NCI-H345 treated with DMSO at 0.1 percent for 48 hours (cell line): ENCODE measurements at regions not wholly inside any gene's neighbourhood (a gene's known extent, or its start where the extent isn't known, plus 50 kb on each side); places are given as distances from the start of the nearest gene placed in this dataset.

Experiments used
- DNase-seq: peaks from one replicate; lab custom pipeline; 2025; ENCODE audit not compliant: unreplicated experiment; lab: John Stamatoyannopoulos, UW

DNA sequence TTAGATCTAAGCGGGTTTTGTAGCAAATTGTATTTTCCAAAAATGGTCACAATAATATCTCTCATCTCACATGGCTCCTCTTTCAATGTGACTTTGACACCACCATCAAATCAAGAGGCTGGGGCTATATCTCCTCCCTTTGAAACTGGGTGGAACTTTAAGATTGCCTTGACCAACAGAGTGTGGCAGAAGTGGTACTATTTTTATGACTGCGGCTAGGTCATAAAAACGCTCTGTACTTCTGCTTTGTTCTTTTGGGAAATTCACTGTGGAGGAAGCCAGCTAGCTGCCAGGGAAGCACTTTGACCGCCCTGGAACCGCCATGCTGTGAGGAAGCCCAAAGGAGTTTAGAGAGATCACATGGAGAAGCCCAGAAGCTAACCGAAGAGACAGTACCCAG, 50.7 kb upstream of the ACOT11 start:
- DNase-seq = no peak

DNA sequence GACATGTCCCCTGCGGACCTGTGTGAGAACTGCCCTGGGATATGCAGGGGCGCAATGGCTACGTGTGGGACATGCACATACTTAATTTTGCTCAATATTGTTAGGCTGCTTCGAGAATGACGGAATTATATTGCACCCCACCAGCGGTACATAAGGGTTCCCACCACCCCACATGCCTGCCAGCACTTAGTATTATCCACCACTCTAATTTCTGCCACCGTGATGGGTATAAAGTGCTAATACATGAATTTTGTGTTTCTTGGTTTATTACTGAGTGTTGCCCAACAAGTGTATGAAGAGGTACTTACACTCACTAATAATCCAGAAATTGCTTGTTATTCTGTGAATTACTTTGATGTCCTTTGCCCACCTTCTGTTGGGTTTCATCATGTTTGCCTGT, 52.1 kb upstream of the ACOT11 start:
- no peak for DNase-seq

DNA sequence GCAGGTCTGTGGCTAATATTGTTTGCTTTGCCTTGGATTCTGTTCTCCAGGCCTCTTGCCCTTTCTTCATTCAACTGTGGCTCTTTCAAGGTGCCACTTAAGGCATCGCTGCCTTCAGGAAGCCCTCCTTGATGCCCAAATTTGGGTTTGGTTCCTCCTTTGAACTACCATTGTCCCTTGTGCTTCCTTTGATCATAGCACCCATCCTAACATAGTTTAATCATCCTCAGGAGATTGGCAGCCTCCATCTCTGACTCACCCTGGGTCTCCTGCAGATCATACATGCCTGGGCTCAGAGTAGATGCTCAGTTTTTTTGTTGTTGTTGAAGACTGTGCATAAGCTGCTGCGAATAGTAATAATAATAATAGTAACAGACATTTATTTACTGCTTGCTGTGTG, 54.4 kb upstream of the ACOT11 start:
- DNase-seq = no peak

DNA sequence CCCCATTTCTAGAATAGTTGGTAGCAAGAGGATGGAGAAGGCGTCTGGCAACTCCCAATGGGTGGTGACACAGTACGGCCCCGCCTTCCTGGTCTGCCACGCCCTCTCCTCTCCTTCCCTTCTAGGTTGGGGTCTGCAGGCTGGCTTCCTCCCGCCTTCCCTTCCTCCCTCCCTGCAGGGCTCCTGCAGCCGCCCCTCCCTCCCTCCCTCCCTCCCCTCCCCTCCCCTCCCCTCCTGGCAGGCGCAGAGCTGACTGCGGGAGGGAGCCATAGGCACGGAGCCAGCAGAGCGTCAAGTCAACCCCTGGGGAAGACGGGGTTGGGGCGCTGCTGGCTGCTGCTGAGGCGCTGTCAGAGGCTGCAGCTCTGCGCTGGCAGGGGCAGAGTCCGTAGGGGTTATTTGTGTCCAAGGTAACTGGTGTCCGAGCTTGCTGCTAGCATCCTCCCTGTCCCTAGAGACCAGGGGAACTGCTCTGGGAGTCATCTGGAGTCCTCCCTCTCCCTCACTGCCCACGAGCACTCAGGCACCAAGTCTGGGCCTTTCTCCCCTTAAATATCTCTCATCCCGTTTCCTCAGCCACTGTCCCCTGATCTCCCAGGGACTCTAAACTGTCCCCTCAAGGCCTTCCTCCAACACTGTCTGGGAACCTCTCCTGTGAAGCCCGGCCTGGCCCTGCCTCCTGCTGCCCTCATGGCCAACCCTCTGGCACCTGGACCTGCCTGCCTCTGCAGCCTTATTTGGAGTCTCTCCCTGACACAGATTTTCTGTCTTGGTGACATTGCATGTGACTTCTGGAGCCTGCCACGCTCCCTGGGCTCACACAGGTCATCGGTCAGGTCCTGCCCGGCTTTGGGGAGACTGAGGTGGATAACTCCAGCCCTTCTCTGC, 57.4 kb upstream of the ACOT11 start:
- peak; percentile 20 for DNase-seq

DNA sequence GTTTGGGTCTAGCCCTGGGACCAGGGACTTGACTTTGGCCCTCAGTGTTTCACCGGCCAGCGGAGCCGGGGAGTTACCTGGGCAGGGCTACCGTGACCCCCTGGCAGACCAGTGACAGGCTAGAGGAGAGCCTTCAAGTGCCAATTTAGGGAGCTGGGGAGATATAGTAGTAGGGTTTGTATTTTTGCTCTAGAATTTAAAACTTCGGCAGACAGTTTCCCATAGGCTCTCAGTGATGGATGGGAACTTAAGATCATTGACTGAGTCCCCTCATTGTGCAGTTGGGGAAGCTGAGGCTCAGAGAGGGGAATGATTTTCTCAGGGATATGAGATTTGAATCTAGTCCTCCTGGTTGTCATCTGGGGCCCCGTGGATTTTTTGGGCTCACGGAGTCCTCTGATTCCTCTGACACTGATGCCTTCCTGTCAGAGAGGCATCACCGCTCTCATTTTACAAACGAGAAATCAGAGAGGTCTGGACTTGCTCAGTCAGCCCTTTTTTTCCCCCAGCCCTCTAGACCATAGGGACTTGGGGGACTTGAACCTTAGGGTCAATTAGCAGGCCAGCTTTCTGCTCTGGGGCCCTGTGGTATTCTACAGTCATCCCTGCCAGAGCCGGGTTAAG, 58.3 kb upstream of the ACOT11 start:
- DNase-seq = no peak

DNA sequence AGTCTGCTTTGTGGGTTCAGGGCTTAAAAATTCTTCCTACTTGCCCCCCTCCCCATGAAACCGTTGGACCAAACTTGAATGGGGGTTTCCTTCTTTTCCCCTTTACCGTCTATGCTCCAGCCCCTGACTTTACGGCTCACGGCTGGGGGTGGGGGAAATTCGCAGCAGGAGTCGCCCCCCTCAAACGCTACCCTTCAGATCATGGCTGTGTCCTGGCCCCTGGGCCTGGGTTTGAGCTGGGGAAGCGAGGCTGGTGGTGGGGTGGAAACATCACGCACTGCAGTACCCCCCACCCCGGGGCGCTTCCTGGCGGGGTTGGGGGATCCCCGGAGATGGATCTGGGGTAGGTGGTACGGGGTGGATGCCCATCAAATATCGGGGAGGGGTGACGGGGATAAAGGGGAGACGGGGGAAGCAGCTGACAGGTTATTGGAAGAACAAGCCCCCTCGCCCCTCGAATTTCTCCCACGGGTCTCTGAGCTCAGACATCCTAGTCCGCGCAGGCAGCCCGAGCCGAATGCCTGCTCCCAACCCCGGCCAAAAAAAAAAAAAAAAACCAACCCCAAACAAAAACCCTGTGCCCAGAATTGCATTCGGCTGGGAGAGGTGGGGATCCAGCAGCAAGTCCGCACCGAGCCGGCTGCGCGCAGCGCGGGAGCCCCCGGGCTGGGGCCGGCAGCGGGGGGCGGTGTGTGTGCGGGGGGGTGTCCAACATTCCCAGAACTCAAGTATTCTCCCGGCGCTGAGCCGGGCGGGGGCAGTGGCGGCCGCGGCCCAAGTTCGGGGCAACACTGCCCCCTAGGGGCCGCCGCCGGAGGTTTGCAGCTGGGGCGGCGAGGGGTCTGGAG, 59.0 kb upstream of the ACOT11 start:
- DNase-seq = peak; percentile 80

DNA sequence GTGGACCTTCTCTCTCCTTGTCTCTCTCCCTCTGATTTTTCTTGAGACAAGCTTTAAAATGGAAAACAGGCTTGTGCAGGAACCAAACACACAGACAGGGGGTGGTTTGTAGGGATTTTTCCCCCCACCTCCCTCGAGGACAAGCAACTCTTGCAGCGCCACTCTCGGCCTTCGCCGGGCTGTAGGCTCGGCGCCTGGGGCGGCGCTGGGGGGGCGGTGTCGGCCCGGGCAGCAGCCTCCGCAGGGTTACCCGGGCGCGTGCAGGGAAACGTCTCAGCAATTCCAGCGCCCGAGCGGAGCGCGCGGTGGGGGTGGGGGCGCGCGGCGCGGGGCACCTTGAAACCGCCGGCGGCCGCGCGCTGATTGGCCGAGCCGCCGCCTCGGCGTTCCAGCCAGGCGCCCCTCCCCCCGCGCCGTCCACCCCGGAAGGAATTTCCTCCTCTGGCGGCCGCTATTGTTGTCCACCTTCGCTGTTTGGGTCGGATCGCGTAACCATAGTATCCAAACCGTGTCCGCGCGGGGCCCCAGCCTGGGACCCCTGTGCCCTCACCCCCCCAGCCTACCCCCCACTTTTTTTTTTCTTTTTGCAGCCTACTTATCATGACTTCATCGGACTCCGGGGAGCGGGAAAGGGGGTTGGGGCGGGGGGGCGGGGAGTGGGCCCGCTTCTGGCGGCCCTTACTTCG, 59.8 kb upstream of the ACOT11 start:
- peak; percentile 71 for DNase-seq

DNA sequence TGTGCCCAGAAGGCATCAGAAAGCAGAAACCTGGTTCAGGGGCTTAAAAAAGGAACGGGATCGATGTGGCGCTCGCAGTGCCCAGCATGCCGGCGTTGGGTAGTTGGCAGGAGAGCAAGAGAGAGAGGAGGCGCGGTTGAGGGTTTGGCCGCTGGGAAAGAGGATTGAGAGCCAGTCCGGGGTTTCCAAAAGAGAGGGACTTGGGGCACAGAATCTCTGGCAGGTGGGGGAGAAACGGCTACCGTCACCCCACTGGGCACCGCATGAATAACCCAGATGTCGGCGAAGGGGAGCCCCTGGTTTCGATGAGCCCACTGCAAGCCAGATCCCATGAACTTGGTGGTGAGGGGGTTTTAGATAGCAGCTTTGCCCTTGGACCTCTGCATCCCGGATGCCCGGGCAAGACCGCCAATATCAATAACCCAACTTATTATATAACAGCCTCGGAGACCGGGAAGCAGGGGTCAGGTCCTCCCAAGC, 60.4 kb upstream of the ACOT11 start:
- no peak for DNase-seq

DNA sequence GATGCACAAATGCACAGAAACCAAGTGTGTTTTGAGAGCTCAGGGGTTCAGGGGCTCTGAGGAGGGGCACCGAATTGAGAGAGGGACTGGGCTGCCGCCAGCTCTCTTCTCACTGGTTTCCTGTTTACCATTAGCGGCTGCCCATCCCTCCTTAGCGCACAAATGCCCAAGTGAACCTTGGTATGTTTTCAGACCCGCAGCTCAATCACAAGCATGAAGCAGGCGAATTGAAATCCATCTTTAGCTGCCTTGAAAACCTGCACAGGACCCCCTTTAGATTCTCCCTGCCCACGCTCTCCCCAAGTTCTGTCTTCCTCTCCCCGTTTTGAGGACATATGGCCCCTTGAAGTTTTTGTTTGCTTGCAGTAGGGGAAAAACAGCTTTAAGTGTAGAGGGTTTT, 61.1 kb upstream of the ACOT11 start:
- DNase-seq = no peak

DNA sequence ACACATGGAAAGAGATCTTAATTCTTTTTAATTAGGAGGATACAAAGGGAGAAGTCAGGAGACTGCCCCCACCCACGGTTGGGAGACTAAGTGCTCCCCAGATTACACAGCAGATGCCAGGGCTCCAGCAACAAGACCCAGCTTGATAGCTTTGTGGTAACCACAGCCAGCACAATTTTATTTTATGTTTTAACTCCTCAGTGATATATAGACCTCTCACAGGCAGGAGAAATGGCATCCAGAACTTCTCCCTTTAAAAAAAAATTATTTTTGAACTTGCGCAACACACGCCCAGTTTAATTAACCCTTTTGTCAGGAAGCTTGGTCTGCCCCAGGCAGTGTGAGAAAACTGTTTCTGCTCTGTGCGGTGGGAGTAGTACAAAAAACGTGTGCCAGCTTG, 62.6 kb upstream of the ACOT11 start:
- DNase-seq = no peak

DNA sequence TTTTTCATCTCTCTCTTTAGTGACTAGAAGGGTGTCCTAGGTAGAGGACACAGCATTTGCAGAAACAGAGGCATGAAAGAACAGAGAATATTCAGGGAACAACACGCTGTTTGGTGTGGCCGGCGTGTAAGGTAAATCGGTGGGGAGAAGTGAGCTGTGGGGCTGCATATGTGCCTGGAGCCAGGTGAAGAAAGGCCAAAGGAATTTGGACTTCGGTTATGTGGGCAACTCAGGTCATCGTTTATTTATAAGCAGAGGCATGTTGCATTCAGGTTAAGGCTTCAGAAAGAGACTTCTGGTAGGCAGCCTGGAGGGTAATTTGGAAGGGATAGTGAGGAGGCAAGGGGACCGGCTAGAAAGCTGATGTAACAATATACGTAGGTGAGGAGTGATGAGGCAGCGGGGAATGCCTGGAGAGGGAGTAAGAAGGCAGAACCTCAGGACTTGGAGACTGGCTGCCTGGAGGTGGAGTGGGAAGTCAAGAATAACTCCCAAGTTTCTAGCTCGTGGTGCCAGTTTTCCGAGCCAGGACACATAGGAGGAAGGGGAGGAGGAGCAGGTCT, 64.1 kb upstream of the ACOT11 start:
- DNase-seq = no peak

DNA sequence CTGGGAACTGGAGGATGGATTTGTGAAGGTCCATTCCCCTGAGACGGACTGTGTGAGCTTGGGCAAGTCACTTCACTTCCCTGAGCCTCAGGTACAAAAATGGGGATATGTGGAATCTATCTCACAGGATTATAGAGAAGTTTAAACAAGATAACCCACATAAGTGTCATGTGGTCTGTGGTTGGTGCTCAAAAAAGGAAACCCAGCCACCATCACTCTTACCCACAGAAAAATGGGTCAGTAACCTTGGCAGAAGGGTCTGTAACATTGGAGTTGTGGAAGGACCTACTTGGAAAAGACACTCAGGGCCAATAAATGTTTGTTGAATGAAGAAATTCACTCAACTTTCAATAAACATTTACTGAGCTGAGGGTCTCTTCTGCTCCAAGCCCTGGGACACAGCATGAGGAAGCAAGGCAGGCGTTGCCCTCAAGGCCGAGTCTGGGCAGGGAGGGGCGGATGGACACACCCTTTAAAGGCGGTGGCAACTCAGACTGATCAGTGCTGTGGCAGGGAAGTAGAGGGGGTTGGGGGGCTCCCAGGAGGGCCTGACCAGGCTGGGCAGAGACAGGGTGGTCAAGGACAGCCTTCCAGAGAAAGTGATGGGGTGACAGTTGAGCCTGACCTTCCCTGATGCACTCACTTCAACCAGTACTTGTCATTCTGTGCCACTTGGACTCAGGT, 66.7 kb upstream of the ACOT11 start:
- no peak for DNase-seq

DNA sequence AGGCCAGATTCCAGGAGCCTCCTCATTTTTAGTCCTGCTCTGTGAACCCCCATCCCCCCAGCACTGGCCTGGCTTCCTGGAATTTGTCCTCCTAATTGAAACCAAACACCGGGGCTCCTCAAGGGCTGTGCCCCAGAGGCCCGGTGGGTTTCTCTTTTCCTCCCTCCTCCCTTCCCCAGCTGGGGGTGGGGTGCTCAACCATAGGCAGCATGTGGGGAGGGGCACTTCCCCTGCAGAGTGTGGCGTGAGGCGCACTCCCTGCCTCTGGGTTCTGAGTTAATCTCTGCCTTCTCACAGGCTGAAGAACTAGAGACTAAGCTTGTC, 67.5 kb upstream of the ACOT11 start:
- no peak for DNase-seq

DNA sequence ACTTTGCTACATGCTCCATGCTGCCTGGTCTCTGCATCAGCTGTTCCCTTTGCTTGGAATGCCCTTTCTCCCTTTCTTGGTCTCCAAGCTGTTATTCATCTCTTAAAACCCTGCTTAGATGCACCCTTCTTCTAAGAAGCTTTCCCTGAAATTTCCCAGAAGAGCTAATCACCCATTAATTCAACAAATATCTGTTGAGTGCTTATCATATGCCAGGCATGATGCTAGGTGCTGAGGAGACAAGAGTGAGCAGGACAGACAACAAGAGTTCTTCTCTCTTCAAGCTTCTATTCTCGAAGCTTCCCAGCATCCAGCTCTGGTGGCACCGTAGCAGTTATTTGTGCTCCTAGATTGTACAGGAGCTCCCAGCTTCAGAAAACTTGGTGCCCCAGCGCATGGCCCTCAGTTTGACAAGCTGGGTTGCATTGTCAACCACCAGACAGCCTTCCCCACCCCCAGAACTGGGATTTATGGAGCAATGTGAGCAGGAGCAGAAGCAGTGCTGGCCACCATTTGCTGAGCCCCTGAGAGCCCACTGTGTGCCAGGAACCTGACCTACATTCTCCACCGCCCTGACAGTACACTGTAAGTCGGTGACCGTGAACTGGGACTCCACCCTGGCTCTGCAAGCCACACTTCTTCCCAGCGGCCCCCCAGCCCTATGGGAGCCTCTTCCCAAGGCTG, 68.0 kb upstream of the ACOT11 start:
- DNase-seq = no peak

DNA sequence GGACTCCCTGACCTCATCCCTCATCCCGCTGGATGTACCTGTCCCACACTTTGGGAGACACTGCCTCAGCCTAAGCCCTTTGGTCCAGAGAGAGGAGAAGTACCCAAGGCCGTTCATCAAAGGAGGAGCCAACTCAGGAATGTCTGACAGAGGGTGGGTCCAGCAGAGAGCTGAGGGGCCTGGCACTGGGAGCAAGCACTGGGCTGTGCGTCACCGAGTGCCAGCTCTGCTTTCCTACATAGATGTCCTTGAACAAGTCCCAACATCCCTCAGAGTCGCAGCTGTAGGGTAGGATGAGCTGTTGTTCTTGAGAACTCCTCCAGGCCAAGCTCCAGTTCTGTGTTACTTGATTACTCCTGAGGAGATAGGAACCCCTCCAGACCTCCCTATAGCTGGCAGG, 68.8 kb upstream of the ACOT11 start:
- no peak for DNase-seq

DNA sequence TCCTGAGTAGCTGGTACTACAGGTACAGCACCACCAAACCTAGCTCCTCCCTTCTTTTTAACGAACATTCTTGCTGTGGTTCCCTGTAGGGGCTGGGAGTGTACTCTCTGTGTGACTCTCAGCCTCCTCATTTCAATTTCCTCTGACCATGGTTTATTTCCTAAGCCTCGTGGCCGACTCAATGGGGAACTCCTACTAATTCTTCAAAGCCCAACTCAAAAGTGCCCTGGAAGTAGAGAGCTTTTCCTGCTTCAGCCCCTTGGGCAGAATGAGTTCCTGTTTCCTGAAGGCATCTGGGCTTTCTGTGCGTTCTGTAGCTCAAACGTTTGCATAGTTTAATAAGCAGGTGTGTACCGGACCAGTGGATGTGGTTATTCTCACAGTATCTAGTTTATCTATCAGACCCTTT, 70.9 kb upstream of the ACOT11 start:
- DNase-seq = no peak

DNA sequence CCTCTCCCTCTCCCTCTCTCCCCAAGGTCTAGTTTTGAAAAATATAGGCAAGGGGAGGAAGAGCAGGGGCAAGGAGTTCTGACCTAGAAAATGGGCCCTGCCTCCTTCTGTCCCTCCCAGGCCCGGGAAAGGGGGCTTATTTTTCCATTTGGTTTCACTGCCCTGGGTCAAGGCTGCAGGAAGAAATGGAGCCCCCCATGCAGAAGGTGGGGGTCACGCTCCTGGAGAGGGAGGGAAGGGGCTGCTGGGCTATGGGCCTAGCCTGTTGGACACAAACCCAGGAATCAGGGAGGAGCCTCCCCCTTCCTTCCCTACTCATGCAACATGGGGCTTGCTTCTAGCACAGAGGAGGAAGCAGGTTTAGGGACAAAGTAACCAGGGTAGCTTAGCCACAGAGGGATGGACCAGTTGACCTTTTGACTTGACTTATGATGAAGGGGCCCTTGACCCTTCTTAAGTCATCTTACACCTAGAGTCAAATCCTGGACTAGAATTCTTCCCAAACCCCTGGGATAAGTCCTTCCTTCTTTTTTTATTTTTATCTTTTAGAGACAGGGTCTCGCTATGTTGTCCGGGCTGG, 70.4 kb upstream of the SSBP3 start:
- DNase-seq = no peak

DNA sequence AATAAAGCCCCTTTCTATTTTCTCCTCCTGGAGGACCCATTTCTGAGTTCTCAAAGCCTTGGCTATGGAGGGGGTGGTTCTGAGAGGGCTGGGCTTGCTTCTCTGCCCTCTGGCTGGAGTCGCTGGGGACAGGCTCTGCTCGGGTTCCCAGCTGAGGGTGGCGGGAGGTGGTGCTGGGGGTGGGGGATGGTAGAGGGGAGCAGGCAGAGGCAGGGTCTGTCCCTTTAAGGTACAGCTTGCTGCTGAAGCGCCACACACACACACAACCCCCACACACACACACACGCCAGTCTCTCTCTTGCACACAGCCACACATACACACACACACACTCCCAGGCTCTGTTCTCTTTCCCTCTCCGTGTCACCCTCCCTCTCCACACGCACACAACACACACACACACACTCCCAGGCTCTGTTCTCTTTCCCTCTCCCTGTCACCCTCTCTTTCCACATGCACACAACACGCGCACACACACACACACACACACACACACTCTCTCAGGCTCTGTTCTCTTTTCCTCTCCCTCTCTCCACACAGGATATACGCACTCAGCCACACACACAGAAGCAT, 69.8 kb upstream of the SSBP3 start:
- DNase-seq = no peak

DNA sequence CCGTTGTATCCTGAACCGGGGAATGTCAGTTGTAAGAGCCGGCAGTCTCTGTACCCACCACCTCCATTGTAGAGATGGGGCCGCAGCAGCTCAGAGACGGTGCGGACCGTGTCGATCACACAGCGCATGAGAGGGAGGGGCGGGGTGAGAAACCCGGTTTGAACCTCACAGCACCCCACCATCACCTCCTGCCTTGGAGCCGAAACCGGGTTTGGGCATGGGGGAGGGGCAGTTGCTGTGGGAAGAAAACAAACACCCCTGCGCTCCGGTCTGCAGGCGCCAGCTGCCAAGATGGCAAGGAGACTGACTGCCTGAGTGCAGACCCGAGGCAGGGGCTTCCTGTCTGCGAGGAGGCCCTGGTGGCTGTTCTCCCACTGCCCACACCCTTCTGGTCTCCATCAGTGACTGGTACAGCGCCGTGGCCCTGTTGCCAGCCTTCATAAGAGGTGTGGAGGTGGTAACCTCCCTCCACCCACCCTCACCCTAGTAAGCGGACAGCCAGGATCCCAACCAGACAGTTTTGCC, 69.2 kb upstream of the SSBP3 start:
- no peak for DNase-seq
